Keratinocyte (primary cell): ENCODE measurements at regions not wholly inside any gene's neighbourhood (a gene's known extent, or its start where the extent isn't known, plus 50 kb on each side); places are given as distances from the start of the nearest gene placed in this dataset.

ENCODE experiments used
- DNase-seq: peaks from one replicate; pipeline ENCODE4 v3.0.0-alpha.2; 2011; ENCODE audit warnings: low read depth, missing footprints, low spot score
- FAIRE-seq: peaks from 2 replicates; lab custom pipeline; 2011; peaks lifted over from hg19 to GRCh38; lab: Jason Lieb, UNC
- H2AFZ ChIP-seq: 2 replicates; pipeline ENCODE4 v1.6.0; 2012; ENCODE audit warnings: low read length, control low read depth, inconsistent platforms; ENCODE audit not compliant: control insufficient read depth
- H3K27ac ChIP-seq: 2 replicates; pipeline ENCODE4 v1.5.1; 2011; ENCODE audit warnings: low read length; ENCODE audit not compliant: control insufficient read depth, insufficient read depth
- H3K27me3 ChIP-seq: 3 replicates; pipeline ENCODE4 v1.6.0; 2011; ENCODE audit warnings: low read length; ENCODE audit not compliant: control insufficient read depth, insufficient read depth; ENCODE audit errors: extremely low read depth
- H3K36me3 ChIP-seq, 2 experiments: 2 replicates in 1 of 2; 3 replicates in 1 of 2; pipeline ENCODE4 v1.5.1; 2011; ENCODE audit warnings: low read length in 2 of 2, mild to moderate bottlenecking in 1 of 2; ENCODE audit not compliant: control insufficient read depth in 2 of 2, insufficient read depth in 2 of 2; ENCODE audit errors: extremely low read depth in 1 of 2
- H3K4me1 ChIP-seq: 3 replicates; pipeline ENCODE4 v1.5.1; 2011; ENCODE audit warnings: low read length; ENCODE audit not compliant: control insufficient read depth, insufficient read depth; ENCODE audit errors: extremely low read depth
- H3K4me2 ChIP-seq: 3 replicates; pipeline ENCODE4 v1.6.0; 2011; ENCODE audit warnings: low read depth, low read length; ENCODE audit not compliant: control insufficient read depth, insufficient read depth; ENCODE audit errors: extremely low read depth
- H3K4me3 ChIP-seq, 3 experiments: fragments of 200-600 bp in 1 of 3; sonication (generic) in 1 of 3; 2 replicates in 2 of 3; 3 replicates in 1 of 3; pipeline ENCODE4 v1.5.1; 2011 to 2016; ENCODE audit warnings: low read length in 3 of 3, mild to moderate bottlenecking in 3 of 3, control low read depth in 2 of 3, inconsistent platforms in 1 of 3, low read depth in 1 of 3, mixed read lengths in 1 of 3, mixed run types in 1 of 3, moderate library complexity in 1 of 3; ENCODE audit not compliant: control insufficient read depth in 2 of 3, insufficient read depth in 2 of 3; ENCODE audit errors: extremely low read depth in 1 of 3
- H3K79me2 ChIP-seq: 2 replicates; pipeline ENCODE4 v1.6.0; 2012; ENCODE audit warnings: low read length; ENCODE audit not compliant: control insufficient read depth, insufficient read depth
- H3K9ac ChIP-seq: 3 replicates; pipeline ENCODE4 v1.6.0; 2011; ENCODE audit warnings: low read length; ENCODE audit not compliant: control insufficient read depth, insufficient read depth; ENCODE audit errors: extremely low read depth
- H3K9me1 ChIP-seq: 3 replicates; pipeline ENCODE4 v1.6.0; 2011; ENCODE audit warnings: low read length; ENCODE audit not compliant: control insufficient read depth, insufficient read depth; ENCODE audit errors: extremely low read depth
- H3K9me3 ChIP-seq: 2 replicates; pipeline ENCODE4 v1.5.1; 2012; ENCODE audit warnings: low read depth, low read length; ENCODE audit not compliant: control insufficient read depth
- H4K20me1 ChIP-seq: 3 replicates; pipeline ENCODE4 v1.6.0; 2011; ENCODE audit warnings: low read length; ENCODE audit not compliant: control insufficient read depth, insufficient read depth; ENCODE audit errors: extremely low read depth
- CTCF ChIP-seq, 3 experiments: IDR thresholded peaks in 1 of 3; conservative IDR thresholded peaks in 1 of 3; optimal IDR thresholded peaks in 1 of 3; 2 replicates in 2 of 3; 3 replicates in 1 of 3; pipeline versions ENCODE3 to v1.5.1; 2011; ENCODE audit warnings: low read length in 3 of 3, mild to moderate bottlenecking in 3 of 3, moderate library complexity in 2 of 3, control low read depth in 1 of 3, inconsistent platforms in 1 of 3; ENCODE audit not compliant: insufficient read depth in 2 of 3; ENCODE audit errors: extremely low read depth in 1 of 3
- EZH2 ChIP-seq: IDR thresholded peaks from one replicate; pipeline ENCODE4 v1.6.1; 2012; ENCODE audit warnings: inconsistent platforms, mild to moderate bottlenecking, low read length, moderate library complexity
- dilution Hi-C: fragments of 300-500 bp; cut with MboI; formaldehyde crosslinking; loops from one replicate; pipeline ENCODE4 v1.7.0; 2020; ENCODE audit warnings: low sequenced_read_pairs; ENCODE audit not compliant: extremely low pct_ligation_motif_present

DNA sequence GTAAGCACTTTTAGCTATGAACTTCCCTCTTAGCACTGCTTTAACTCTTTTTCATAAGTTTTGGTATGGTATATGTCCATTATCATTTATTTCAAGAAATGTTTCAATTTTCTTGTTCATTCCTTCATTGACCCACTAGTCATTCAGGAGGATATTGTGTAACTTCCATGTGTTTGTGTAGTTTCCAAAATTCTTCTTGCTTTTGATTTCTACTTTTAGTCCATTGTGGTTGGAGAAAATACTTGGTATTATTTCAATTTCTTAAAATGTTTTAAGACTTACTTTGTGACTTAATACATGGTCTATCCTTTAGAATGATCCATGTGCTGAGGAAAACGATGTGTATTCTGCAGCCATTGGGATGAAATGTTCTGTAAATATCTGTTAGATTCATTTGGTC lies 176.5 kb downstream of the CENPW start:
- Histone ChIP-seq H3K4me1 (no peaks in the 10 kb centered on the region), H3K9ac (no peak overlapping the region), H3K4me3 (no peak overlapping the region), H3K9me3 (no peaks in the 10 kb centered on the region), H3K27ac (no peak overlapping the region), H4K20me1 (no peaks in the 10 kb centered on the region), H3K36me3 (no peaks in the 10 kb centered on the region), H3K79me2 (no peaks in the 10 kb centered on the region), H3K27me3 (no peaks in the 10 kb centered on the region), H2AFZ (no peak overlapping the region), H3K4me2 (no peak overlapping the region), H3K9me1 (no peaks in the 10 kb centered on the region)
- dilution Hi-C loops, result no loop called here
- no peak for FAIRE-seq
- TF ChIP-seq CTCF (optimal IDR thresholded peaks at IDR 0.05 in 1 of 3, IDR thresholded peaks at IDR 0.05 in 1 of 3, conservative IDR thresholded peaks at IDR 0.05 in 1 of 3; ENCODE audit: extremely low read depth in 1 of 3, insufficient read depth in 2 of 3, low read length in 3 of 3) (no peak), EZH2 (no peak)
- no peak for DNase-seq

DNA sequence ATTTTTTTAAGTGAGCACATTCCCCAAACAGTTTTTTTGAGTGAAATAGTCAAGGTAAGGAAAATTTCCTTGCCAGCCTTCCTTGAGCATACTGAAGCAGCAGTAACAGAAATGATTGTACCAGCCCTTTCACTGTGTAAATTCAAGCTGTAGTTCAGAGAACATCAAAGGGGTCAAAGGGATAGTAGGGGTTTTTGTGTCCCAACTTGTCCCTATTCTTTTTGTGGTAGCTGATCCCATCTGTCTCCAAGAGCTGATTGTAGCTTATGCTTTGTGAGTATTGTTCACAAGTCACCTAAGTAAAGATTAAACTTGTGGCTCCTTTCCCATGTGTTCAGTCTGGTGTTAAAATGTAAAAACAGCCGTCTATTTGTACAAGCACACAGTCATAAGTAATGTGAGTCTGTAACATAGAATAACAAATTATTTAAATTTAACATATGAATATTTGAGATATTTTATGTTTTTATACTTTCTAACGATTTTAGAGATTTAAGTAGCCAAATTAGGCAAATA lies 185.0 kb downstream of the CENPW start:
- Histone ChIP-seq H3K4me1 (no peaks in the 10 kb centered on the region), H3K27ac (no peak overlapping the region), H2AFZ (no peak overlapping the region), H3K9me3 (no peaks in the 10 kb centered on the region), H3K27me3 (no peaks in the 10 kb centered on the region), H3K4me2 (no peak overlapping the region), H3K9me1 (no peaks in the 10 kb centered on the region), H3K4me3 (no peak overlapping the region), H3K36me3 (no peaks in the 10 kb centered on the region), H4K20me1 (no peaks in the 10 kb centered on the region), H3K9ac (no peak overlapping the region), H3K79me2 (no peaks in the 10 kb centered on the region)
- FAIRE-seq (no peak), DNase-seq (no peak)
- TF ChIP-seq CTCF (optimal IDR thresholded peaks at IDR 0.05 in 1 of 3, IDR thresholded peaks at IDR 0.05 in 1 of 3, conservative IDR thresholded peaks at IDR 0.05 in 1 of 3; ENCODE audit: extremely low read depth in 1 of 3, insufficient read depth in 2 of 3, low read length in 3 of 3) (no peak), EZH2 (no peak)
- dilution Hi-C loops, result no loop called here
